ENCODE measurements at regions not wholly inside any gene's neighbourhood (a gene's known extent, or its start where the extent isn't known, plus 50 kb on each side); places are given as distances from the start of the nearest gene placed in this dataset.

DNA sequence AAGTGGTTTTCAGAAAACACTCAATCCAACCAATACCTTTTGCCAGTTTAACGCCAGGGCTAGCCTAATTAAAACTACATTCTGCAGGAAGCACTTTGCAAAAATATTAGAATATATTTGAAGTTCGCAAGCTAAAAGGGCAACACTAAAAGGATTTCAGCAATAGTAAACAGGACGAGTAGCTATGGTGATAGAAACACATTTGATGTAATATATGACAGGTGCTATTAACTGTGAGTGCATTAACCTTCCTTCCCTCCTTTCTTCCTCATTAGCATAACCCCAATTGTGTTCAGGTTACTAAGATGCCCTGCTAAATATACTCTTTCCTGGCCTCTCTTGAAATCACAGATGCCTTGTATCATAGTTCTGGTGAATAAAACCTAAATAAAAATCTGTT, 85.6 kb upstream of the TMCC3 start:
- TF ChIP-seq CTCF (IDR thresholded peaks at IDR 0.05) (no peak), CHD4 (IDR thresholded peaks at IDR 0.05; ENCODE audit: borderline replicate concordance) (no peak), RNF2 (IDR thresholded peaks at IDR 0.05; ENCODE audit: borderline replicate concordance, low read depth) (no peak)
